Brain microvascular endothelial cell (primary cell): ENCODE measurements at regions not wholly inside any gene's neighbourhood (a gene's known extent, or its start where the extent isn't known, plus 50 kb on each side); places are given as distances from the start of the nearest gene placed in this dataset.

Source experiments
- DNase-seq: peaks from one replicate; pipeline ENCODE4 v3.0.0-alpha.2; 2020
- H3K27ac ChIP-seq: fragments of 250-450 bp; sonication (Bioruptor Pico); 2 replicates; pipeline ENCODE4 v1.5.1; 2020; ENCODE audit warnings: mild to moderate bottlenecking, moderate library complexity
- H3K27me3 ChIP-seq: fragments of 250-450 bp; sonication (Bioruptor Pico); replicated peaks from 2 replicates; pipeline ENCODE4 v1.5.1; 2020; ENCODE audit warnings: mild to moderate bottlenecking
- H3K36me3 ChIP-seq: fragments of 250-450 bp; sonication (Bioruptor Pico); replicated peaks from 2 replicates; pipeline ENCODE4 v1.5.1; 2020; ENCODE audit warnings: mild to moderate bottlenecking
- H3K4me3 ChIP-seq: 2 replicates; pipeline ENCODE4 v1.5.1; 2011; ENCODE audit warnings: low read depth, mild to moderate bottlenecking, control low read depth, low read length, moderate library complexity
- CTCF ChIP-seq: IDR thresholded peaks from 2 replicates; pipeline ENCODE4 v1.5.1; 2011; ENCODE audit warnings: low read depth, mild to moderate bottlenecking, moderate library complexity, low read length, control low read depth, inconsistent platforms; ENCODE audit errors: missing control alignments
- in situ Hi-C: cut with HindIII; loops from 2 replicates; pipeline ENCODE4 v1.10.0; 2017; ENCODE audit warnings: low sequenced_read_pairs, low pct_ligation_motif_present

- Histone ChIP-seq H3K27ac (no peak overlapping the region), H3K4me3 (no peak overlapping the region), H3K27me3 (no peaks in the 10 kb centered on the region), H3K36me3 (no peaks in the 10 kb centered on the region)
- DNase-seq, result no peak
- in situ Hi-C loops, result no loop called here
- TF ChIP-seq CTCF, result no peak
These were observed 256.3 kb downstream of the B3GLCT start for GRCh38 chr13:31456056-31456455.

- no peak for TF ChIP-seq CTCF
- Histone ChIP-seq H3K4me3 (no peak overlapping the region), H3K27ac (no peak overlapping the region), H3K36me3 (no peaks in the 10 kb centered on the region), H3K27me3 (no peaks in the 10 kb centered on the region)
- DNase-seq, result no peak
- in situ Hi-C loops, result no loop called here
These were observed 260.3 kb downstream of the B3GLCT start for GRCh38 chr13:31460061-31460460.

GRCh38 chr13:31461923-31462322 is 262.1 kb downstream of the B3GLCT start:
- in situ Hi-C loops, result no loop called here
- no peak for TF ChIP-seq CTCF
- H3K4me3 ChIP-seq, result no peak overlapping the region
- no peak overlapping the region for H3K27ac ChIP-seq
- no peaks in the 10 kb centered on the region for H3K36me3 ChIP-seq
- no peaks in the 10 kb centered on the region for H3K27me3 ChIP-seq
- no peak for DNase-seq

- H3K4me3 ChIP-seq, result no peak overlapping the region
- no peak overlapping the region for H3K27ac ChIP-seq
- H3K36me3 ChIP-seq, result no peaks in the 10 kb centered on the region
- in situ Hi-C loops, result no loop called here
- H3K27me3 ChIP-seq, result no peaks in the 10 kb centered on the region
- DNase-seq, result no peak
- no peak for TF ChIP-seq CTCF
These were observed 263.0 kb downstream of the B3GLCT start for GRCh38 chr13:31462766-31463165.

- TF ChIP-seq CTCF, result no peak
- in situ Hi-C loops, result no loop called here
- no peak overlapping the region for H3K4me3 ChIP-seq
- H3K27me3 ChIP-seq, result no peaks in the 10 kb centered on the region
- H3K36me3 ChIP-seq, result no peaks in the 10 kb centered on the region
- H3K27ac ChIP-seq, result no peak overlapping the region
- DNase-seq, result no peak
These were observed 268.5 kb downstream of the B3GLCT start for GRCh38 chr13:31468114-31468902.

GRCh38 chr13:31469377-31469776 is 269.6 kb downstream of the B3GLCT start:
- no peak for DNase-seq
- Histone ChIP-seq H3K27ac (no peak overlapping the region), H3K27me3 (no peaks in the 10 kb centered on the region), H3K36me3 (no peaks in the 10 kb centered on the region), H3K4me3 (no peak overlapping the region)
- in situ Hi-C loops, result no loop called here
- no peak for TF ChIP-seq CTCF
